ENCODE measurements at regions not wholly inside any gene's neighbourhood (a gene's known extent, or its start where the extent isn't known, plus 50 kb on each side); places are given as distances from the start of the nearest gene placed in this dataset.
A peak's percentile ranks its signal among the peaks of the same experiment; 100 is the strongest.

DNA sequence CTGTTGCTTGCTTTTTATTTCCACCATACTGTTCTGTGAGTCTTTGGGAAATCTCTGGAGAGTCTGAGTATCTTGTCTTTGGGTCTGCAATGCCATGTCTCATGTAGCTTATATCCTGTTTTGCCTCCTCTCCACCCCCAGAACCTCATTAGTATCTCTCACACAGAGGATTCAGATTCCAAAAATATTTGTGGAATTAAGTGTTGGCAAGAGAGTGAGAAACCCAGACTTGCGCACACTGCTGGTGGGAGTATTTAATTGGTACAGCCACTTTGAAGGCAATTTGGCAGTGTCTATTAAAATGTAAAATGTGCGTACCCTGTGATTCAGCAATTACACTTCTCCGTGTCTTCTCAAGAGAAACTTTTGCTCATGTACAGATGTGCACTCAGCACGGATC, 68.6 kb downstream of the ZNF621 start:
- DNase-seq (ENCODE audit: low read depth) = peak; percentile 7

DNA sequence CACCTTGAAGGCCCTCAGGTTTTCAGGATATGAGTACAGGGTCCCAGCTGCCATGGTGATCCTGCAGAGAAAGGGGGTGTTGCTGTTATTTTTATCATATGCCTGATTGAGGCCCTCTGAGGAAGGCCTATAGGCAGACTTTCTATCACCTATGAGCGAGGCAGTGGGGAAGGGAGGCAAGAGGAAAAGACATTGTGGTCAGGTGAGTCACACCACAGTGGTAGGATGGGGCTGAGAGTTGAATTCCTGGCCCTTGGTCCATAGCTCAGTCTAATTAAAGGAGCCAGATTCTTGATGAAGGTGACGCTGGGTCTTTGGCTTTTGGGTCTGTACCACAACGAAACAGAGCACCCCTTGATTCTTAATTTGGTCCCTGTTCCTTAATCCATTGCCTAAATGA, 72.7 kb downstream of the ZNF621 start:
- peak; percentile 23 for DNase-seq (ENCODE audit: low read depth)

GRCh38 chr3:40598338-40598737, 73.6 kb downstream of the ZNF621 start:
- DNase-seq (ENCODE audit: low read depth) = no peak

GRCh38 chr3:40598962-40599361, 74.2 kb downstream of the ZNF621 start:
- DNase-seq (ENCODE audit: low read depth) = no peak

DNA sequence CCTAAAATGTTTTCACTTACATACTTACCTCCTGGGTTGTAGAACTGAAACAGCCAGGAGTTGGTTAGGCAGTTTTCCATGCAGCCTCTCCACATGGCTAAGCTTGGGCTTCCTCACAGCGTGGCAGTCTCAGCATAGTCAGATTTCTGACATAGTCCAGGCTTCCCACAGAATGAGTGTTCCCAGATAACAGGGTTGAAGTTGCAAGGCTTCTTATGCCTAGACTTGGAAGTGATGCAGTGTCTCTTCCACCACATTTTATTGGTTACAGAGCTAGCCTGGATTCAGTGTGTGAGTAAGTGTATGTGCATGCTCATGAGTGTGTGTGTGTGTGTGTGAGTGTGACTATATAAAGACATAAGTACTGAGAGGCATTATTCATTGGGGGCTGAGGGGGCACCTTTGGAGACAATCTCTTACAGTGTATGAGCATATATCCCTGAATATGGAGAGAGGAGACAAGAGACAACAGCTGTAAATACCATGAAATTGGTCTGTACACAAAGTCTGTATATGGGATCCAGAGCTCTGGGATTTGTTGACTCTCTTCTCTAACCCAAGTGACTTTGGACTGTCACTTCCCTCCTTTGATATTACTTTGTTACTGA, 78.1 kb downstream of the ZNF621 start:
- no peak for DNase-seq (ENCODE audit: low read depth)

- no peak for DNase-seq (ENCODE audit: low read depth)
Measured at GRCh38 chr3:40605960-40606359, 81.2 kb downstream of the ZNF621 start.

GRCh38 chr3:40608091-40608490, 83.3 kb downstream of the ZNF621 start:
- DNase-seq (ENCODE audit: low read depth) = no peak

GRCh38 chr3:40613306-40613705, 88.5 kb downstream of the ZNF621 start:
- DNase-seq (ENCODE audit: low read depth) = no peak

DNA sequence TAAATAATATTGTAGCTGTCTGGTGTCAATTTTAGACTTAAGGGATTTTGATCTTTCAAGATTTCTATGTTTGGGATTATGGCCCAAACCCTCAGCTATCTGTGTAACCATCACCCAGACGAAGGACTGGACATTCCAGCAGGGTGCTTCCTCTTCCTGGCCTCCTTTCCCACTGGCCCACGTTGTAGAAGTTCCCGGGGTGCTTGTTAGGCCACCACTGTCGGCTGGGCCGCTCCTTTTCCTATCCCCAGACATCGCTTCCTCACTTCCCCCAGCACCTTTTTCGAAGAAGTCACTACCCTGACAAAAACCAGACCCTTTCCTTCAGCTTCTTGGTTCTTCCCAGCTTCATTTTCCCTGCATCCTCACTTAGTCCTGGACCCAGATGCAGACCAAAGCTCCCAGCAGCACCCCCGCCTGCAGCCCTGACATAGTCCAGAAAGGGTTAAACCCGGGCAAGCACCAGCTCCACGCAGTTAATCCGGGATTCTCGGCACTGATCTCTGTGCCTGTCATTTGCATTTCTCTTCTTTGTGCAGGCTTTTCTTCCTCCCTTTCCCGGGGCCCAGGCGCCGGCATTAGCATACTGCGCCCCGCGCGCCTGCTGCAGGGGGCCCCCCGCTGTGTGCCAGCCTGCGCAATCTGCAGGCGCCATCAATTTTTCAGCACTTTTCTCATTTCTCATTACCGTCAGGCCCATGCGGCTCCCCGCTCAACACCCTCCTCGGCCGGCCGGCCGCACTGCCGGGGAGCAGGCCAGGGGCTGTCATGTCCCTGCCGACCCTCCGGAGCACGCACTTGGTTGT, 90.6 kb downstream of the ZNF621 start:
- no peak for DNase-seq (ENCODE audit: low read depth)

- DNase-seq (ENCODE audit: low read depth) = no peak
Measured at GRCh38 chr3:40615918-40616819, 91.4 kb downstream of the ZNF621 start.

DNA sequence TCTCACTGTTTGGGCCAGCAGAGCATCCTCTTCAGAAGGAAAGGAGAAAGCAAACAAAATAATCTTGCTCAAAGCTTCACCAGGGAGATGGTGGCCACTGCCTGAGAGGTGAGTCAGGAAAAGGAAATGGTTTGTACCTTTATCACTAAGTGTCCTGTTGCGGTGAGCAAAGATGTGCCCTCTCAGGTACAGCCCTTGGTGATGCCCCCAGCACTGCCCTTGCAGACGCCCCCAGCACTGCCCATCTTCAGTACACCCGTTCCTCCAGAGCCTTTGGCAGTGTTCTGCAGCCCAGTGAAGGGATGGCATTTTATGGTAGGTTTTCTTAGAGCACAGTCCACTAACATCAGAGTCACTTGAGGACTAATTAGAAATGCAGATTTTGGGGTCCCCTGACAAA, 92.3 kb downstream of the ZNF621 start:
- no peak for DNase-seq (ENCODE audit: low read depth)

GRCh38 chr3:40618158-40618557, 93.4 kb downstream of the ZNF621 start:
- no peak for DNase-seq (ENCODE audit: low read depth)

DNA sequence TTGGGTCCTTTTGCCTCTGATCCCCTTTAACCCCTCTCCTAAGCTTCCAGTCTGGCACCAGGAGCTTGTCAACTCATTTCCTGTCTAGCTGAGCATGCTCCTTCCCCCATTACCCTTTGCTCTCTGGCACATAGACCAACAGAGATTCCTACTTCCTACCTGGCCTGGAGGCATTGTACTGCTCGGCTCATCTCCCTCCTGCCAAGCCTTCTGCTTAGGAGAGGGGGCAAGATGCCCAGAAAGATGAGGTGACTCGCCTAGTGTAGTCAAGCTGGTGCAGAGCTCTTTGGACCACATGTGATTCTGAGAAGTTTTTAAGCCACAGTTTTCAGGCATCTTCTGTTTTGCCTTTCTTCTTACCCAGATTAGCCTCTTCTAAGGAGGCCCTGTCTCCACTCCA, 95.4 kb downstream of the ZNF621 start:
- DNase-seq (ENCODE audit: low read depth) = no peak

- no peak for DNase-seq (ENCODE audit: low read depth)
Measured at GRCh38 chr3:40621252-40621651, 96.5 kb downstream of the ZNF621 start.

DNA sequence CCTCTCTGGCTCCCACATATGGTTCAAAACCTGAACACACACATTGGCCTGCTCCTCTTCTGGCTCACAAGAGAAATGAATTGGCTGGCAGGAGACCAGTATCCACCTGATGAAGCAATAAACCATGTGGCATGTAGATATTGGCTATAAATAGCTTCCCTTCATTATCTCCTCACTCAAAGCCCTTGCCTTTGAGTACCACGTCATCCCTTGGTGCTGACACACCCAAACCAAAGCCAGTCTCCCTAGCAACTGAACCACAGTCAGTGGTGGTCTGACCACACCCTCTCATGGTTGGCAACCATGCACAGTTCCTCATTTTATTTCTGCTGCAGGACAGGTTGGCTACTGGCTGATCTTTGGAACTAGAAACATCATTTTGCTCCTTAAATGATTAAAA, 98.8 kb downstream of the ZNF621 start:
- DNase-seq (ENCODE audit: low read depth) = peak; percentile 7

- DNase-seq (ENCODE audit: low read depth) = no peak
Measured at GRCh38 chr3:40624189-40624769, 99.5 kb downstream of the ZNF621 start.

GRCh38 chr3:40627095-40627494, 102.3 kb downstream of the ZNF621 start:
- DNase-seq (ENCODE audit: low read depth) = no peak

- no peak for DNase-seq (ENCODE audit: low read depth)
Measured at GRCh38 chr3:40628984-40629383, 104.2 kb downstream of the ZNF621 start.

DNA sequence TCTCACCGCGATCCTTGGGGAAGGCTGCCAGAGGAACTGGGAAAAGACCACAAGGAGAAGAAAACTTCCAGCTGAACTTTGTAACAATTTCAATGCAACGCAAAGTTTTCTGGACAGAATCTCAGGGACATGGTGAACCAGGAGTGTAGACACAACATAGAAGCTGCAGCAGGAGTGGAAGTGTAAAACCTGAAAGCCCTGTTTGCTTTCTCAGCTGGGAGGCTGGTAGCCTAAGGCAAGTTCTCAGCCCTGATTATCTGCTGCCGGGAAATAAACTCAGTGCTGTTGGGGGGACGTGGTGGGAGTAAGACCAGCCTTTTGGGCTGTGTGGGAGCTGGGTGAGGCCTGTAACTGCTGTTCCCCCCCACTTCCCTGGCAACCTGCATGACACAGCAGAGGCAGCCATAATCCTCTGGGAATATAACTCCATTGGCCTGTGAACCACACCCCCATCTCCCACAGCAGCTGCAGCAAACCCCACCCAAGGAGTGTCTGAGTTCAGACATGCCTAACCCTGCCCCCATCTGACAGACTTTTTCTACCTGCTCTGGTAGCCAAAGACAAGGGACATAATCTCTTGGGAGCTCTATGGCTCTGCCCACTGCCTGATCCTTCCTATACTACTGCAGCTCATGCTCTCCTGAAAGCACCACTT, 106.7 kb downstream of the ZNF621 start:
- no peak for DNase-seq (ENCODE audit: low read depth)

DNA sequence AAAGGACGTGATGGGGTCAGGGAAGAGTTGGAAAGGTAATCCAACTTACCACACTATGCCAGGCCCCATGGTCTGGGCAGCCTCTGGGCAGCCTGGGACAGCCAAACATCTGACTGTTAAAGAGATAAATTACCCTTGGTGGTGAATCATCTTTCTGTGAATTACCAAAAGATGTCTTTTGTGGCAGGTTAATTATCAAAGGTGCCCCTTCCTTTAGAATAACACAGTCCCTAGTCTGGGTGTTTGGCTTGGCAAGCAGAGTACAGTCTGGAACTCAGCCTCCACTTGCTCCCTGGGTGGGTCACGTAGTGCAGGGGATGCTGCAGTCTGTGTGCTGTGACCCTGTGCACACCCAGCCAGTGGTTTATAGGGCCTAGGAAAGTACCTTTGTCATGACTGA, 113.1 kb downstream of the ZNF621 start:
- DNase-seq (ENCODE audit: low read depth) = no peak

GRCh38 chr3:40639006-40639405, 114.2 kb downstream of the ZNF621 start:
- no peak for DNase-seq (ENCODE audit: low read depth)

DNA sequence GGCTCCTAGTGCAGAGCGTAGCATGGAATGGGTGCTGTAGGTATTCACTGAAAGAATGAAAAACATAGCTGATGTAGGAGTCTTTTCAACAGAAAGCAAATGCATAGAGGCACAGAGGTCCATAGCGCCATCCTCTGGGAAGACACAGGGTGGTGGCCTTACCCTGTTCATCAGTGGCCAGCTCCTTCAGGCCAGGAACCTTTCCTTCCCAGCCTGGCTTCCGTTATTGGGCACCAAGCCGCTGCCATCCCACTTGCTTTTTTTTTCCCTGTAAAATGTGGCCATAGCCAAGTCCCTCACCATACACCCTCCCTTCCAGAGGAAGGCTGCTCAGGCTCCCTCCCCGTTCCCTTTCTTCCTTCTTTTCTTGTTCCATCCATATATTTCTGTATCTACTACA, 118.1 kb downstream of the ZNF621 start:
- no peak for DNase-seq (ENCODE audit: low read depth)
